Lower leg skin (tissue), 3 donors: ENCODE measurements at regions not wholly inside any gene's neighbourhood (a gene's known extent, or its start where the extent isn't known, plus 50 kb on each side); places are given as distances from the start of the nearest gene placed in this dataset.

Experiments used
- CTCF ChIP-seq, 3 donors: fragments of 450-650 bp; IDR thresholded peaks; one replicate each; pipeline ENCODE4 v1.5.1; 2016; ENCODE audit warnings: antibody characterized with exemption in 3 of 3, mild to moderate bottlenecking in 3 of 3, moderate library complexity in 2 of 3
- POLR2A ChIP-seq, 2 donors: fragments of 450-650 bp; IDR thresholded peaks; one replicate each; pipeline ENCODE4 v1.6.1; 2016 to 2017; ENCODE audit warnings: antibody characterized with exemption in 2 of 2, mild to moderate bottlenecking in 1 of 2, moderate library complexity in 1 of 2

GRCh38 chr13:83796364-83796763 is 85.9 kb downstream of the SLITRK1 start:
- TF ChIP-seq POLR2A (IDR thresholded peaks at IDR 0.05), result no peak
- no peak for TF ChIP-seq CTCF (IDR thresholded peaks at IDR 0.05)
